ENCODE measurements at regions not wholly inside any gene's neighbourhood (a gene's known extent, or its start where the extent isn't known, plus 50 kb on each side); places are given as distances from the start of the nearest gene placed in this dataset.

DNA sequence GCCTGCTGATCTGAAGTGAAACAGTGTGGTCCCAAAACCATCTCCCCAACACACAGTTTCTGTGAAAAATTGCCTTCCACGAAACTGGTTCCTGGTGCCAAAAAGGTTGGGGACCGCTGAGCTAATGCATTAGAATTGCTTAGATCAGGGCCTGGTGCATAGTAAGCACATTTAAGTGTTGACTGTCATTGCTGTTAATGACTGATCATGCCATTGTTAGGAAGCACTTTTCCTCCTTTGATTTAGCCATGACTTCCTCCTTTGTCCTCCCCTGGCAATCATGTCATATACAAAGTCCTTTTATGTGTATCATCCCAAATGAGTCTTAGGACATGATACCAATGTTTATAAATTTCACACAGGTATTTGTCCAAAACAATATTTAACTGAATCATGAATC lies 81.5 kb upstream of the ATP11B start:
- H3K27ac ChIP-seq = no peak overlapping the region
- no peak overlapping the region for H3K4me3 ChIP-seq

DNA sequence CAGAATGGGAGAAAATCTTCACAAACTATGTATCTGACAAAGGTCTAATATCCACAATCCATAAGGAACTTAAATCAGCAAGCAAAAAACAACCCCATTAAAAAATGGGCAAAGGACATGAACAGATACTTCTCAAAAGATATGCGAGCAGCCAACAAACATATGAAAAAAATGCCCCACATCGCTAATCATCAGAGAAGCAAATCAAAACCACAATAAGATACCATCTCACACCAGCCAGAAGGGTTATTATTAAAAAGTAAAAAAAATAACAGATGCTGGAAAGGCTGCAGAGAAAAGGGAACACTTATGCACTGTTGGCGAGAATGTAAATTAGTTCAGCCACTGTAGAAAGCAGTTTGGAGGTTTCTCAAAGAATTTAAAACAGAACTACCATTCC lies 80.2 kb upstream of the ATP11B start:
- Histone ChIP-seq H3K27ac (no peak overlapping the region), H3K4me3 (no peak overlapping the region)

DNA sequence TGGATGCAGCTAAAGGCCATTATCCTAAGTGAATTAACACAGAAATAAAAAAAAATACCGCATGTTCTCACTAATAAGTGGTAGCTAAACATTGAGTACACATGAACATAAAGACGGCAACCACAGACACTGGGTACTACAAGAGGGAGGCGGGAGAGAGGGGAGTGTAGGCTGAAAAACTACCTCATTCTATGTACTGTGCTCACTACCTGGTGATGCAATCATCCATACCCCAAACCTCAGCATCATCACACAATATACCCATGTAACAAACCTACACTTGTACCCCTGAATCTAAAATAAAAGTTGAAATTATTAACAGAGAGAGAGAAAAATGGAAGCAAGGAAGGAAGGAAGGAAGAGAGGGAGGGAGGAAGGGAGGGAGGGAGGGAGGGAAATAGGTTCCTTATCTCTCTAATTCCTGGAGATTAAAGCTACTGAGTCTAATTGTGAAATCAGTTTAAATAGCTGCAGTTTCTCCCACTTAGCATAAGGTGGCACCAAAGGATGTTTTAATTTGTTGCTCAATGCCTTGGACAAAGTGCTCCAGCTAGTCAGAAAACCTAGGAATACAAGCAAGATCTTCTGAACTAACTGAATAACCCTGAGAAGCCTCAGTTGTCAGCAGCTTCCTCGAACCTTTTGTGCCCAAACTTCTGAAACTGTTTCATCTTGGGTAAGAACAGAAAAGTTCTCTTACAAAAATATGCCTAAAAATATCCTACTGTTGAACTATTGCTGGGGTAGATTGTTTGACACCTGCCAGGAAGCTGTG lies 79.4 kb upstream of the ATP11B start:
- H3K27ac ChIP-seq = no peak overlapping the region

DNA sequence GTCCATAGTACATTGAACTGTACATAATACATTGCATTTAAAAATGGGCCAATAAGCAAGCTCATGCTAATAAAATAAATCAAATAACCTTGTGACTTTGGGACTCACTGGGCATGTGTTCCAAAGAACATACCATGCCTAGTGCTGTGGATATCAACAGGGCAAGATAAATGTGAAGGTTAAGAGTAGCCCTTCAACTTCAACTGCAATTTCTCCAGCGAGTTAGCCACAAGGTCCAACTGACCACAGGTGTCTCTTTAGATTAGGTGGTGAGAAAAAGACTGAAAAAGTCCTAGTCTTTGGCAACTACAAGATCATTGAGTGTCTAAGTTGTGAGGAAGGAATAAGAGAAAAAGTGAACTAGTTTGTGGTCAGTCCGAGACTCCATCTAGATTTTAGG lies 78.3 kb upstream of the ATP11B start:
- H3K27ac ChIP-seq = no peak overlapping the region
- no peak overlapping the region for H3K4me3 ChIP-seq

More for the DNA sequence above, 79.4 kb upstream of the ATP11B start:
- H3K4me3 ChIP-seq = no peak overlapping the region

DNA sequence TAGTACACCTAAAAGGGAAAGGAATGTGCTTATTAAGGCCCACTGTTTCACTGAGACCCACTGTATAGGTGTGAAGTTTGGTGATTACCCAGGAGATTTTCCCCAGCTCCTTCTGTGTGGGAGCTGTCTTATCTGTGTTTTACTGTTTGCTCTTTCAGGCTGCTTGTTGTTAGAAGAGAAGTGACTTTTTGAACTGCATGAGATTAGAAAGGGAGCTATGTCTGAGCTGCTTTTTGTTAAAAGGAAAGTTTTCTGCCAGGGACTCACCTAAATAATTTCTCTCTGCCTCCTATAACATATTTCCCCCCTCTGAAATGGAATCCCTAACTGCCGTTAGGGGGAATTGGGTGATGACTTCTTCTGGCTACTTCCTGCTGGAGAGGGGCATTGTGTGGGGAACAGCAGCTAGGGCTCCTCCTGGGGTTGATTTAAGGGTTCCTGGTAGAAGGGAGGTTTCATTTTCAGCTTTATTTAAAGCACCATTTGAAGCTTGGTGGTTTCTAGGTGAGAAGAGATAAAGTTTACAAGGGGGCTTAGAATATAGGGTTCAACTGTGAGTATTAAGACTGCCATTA lies 77.1 kb upstream of the ATP11B start:
- H3K4me3 ChIP-seq = no peak overlapping the region
- H3K27ac ChIP-seq = no peak overlapping the region

DNA sequence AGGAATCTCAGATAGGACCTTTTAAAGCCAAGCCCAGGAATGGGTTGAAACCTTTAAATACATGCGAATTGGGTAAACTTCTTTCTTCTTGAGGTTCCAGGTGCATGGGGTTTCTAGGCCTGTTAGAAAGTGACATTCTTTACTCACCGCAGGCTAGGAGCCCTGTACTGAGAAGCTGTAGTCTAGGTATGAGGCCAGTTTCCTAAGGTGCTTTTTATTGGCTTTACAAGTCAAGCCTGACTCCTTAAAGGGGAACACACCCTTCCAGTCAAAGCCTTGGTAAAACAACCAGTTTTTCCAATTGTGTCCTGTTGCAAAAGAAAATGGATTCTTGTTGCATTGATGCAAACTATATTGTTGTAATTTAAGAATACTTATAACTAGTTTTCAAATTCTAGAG lies 76.1 kb upstream of the ATP11B start:
- no peak overlapping the region for H3K27ac ChIP-seq
- H3K4me3 ChIP-seq = no peak overlapping the region

DNA sequence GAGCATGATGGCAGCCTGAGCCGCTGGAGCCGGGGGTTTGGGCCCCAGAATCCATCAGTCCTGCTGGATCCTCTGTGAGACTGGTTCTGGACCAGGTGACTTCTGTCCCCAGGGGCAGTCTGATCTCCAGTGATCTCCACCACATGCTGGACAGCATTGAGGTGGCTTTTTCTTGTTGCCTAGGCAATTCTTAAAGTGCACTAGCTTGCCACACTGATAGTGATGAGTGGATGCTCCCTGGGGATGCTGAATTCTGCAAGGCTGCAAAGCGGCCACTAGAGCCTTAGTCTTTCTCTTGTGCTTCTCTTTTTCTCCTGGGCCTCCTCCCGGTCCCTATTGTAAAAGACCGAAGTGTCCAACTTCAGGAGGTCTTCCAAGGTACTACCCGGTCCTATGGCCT lies 70.4 kb upstream of the ATP11B start:
- Histone ChIP-seq H3K4me3 (no peak overlapping the region), H3K27ac (no peak overlapping the region)

DNA sequence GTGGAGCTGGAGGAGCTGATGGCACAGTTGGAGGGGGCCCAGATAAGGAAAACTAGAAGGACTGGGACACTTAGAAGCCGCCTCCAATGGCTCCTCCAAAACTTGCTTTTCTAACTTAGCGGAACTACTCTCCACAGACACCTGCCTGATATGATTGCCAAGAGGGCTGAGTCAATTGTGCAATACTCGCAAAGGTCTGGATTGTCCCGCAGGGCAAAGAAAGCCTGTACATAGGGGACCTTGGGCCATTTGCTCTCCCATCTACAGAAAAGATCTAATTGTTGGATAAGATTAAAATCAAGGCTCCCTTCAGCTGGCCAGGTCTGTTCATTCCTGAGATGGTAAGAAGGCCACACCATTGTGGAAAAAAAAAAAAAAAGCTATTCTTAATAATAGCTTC lies 69.7 kb upstream of the ATP11B start:
- Histone ChIP-seq H3K27ac (no peak overlapping the region), H3K4me3 (no peak overlapping the region)

DNA sequence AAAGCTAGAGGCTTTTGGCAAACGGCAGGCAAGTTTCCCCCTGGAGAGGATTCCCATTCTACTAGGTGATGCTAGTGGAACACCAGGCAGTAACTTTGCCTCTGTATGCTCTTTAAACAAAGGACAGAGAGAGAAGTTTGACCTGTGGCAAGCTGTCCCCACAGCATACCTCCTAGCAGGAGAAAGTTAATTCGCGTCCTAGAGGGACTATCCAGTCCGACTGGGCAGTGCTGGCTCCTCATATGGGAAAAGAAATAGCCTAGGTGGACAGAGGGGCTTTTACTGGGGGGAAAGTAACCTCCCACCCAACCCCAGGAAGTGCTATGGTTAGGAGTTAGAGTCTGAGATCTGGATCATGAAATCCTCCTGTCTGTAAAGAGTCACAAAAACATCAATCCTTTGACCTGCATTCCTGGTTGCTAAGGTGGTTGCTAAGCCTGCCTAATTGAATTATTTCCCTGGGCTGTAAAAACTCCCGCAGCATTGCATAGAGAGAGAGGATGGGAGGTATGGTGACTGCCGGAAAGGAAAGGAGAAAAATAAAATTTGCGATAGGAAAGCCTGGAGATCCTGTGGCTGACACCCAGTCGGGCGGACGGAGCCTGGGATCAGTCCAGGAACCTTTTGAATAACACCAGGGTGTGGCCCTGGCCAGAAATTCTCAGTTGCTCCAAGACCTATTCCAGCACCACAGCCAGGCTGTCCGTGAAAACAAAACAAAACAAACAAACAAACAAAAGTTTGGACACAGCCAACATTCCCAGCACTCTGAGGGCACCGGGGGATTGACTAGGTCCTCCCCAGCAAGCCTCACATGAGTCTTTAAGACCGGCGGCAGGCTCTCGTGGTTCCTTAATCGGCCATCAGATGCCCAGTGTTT lies 67.7 kb upstream of the ATP11B start:
- Histone ChIP-seq H3K27ac (no peak overlapping the region), H3K4me3 (no peak overlapping the region)

DNA sequence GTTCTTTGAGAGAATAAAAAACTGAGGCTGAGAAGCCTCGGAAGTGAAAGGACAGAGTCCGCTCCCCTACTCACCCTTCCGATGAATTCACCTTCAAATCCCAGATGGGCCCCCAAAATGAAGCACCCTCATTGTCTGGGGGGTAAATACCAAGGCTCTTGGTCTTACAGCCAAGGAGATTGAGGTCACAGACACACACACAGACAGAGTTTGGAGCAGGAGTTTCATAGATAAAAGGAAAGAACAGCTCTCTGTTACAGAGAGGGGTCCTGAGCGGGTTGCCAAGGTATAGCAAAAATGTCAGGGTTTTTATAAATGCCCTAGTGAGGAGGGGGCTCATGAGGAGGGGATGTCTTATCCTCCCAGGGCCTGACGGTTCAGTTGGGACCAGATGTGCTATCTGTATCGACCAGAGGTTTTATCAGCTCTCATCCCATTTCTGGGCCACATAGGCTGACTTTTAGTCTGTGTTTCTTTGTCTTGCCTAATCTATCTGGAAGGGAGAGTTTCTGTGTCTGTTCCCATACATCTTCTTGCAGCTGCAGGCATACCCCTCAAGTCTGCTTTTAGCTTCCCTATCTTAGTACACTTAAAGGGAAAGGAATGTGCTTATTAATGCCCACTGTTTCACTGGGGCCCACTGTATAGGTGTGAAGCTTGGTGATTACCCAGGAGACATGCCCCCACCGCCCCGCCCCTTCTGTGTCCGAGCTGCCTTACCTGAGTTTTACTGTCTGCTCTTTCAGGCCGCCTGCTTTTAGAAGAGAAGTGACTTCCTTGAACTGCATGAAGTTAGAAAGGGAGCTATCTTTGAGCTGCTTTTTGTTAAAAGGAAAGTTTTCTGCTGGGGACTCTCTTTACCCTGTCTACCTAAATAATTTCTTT lies 66.8 kb upstream of the ATP11B start:
- Histone ChIP-seq H3K4me3 (no peak overlapping the region), H3K27ac (no peak overlapping the region)

DNA sequence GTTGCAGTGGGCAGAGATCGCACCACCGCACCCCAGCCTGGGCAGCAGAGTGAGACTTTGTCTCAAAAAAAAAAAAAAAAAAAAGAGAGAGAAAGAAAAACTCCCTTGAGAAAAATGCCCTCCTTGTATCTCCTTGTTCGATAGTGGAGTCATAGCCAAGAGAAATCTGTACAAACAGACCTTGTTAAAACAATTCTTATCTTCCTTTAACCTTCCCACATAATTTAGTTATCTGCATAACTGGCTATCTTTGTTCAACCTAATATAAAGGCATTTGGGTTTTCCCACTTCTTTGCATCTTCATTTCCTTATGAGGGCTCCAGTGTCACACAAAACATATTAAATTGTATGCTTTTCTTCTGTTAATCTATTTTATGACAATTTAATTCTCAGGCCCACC lies 65.1 kb upstream of the ATP11B start:
- no peak overlapping the region for H3K4me3 ChIP-seq

DNA sequence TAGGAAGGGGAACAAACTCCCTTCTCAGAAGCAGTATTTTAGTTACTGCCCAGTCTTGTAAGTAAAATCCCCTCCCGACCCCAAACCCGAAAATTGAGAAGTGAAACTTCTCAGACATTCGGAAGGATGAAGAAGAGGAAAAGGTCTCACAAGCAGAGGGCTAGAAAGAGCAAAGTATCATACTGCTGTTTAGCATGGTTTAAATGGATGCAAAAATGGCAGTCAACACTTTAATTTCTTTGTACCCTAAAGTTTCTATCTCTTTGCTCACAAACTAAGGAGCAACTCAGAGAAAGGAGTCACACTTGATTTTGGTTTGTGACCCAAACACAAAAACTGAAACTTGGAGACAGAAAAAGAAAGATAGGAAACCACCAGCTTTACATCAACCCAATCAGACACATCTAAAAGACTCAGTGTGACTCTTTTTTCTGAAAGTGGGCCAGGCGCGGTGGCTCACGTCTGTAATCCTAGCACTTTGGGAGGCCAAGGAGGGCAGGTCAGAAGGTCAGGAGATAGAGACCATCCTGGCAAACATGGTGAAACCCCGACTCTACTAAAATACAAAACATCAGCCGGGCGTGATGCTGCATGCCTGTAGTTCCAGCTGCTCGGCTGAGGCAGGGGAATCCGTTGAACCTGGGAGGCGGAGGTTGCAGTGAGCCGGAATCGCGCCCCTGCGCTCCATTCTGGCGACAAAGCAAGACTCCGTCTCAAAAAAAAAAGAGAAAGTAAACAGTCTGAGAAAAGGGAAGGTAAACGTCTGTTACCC lies 63.2 kb upstream of the ATP11B start:
- H3K4me3 ChIP-seq = no peak overlapping the region
- H3K27ac ChIP-seq = no peak overlapping the region

More for the DNA sequence above, 65.1 kb upstream of the ATP11B start:
- no peak overlapping the region for H3K27ac ChIP-seq

DNA sequence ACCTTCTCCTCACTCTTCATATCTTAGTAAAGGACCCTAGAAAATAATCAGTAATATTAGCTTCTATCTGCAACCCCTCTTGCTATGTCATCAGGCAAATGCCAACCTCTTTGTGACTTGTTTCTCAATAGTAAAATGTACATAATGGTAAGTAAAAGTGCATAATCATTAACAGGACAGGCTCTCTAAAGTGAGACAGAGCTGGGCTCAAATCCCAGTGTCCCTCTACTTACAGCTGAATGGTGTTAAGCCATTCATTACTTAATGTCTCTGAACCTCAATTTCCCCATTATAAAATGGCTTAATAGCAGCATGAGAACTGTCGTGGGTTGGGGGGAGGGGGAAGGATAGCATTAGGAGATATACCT lies 62.6 kb upstream of the ATP11B start:
- H3K27ac ChIP-seq = no peak overlapping the region
- no peak overlapping the region for H3K4me3 ChIP-seq

DNA sequence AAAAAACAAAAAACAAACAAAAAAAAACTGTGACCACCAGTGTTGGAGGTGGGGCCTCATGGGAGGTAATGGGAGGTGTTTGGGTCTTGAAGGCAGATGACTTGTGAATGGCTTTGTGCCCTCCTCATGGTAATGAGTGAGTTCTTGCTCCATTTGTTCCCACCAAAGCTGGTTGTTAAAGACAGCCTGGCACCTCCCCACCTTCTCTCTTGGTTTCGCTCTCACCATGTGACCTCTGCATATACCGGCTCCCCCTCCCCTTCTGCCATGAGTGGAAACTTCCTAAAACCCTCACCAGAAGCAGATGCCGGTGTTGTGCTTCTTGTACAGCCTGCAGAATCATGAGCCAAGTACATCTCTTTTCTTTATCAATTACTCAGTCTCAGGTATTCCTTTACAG lies 61.5 kb upstream of the ATP11B start:
- no peak overlapping the region for H3K27ac ChIP-seq
- H3K4me3 ChIP-seq = no peak overlapping the region

DNA sequence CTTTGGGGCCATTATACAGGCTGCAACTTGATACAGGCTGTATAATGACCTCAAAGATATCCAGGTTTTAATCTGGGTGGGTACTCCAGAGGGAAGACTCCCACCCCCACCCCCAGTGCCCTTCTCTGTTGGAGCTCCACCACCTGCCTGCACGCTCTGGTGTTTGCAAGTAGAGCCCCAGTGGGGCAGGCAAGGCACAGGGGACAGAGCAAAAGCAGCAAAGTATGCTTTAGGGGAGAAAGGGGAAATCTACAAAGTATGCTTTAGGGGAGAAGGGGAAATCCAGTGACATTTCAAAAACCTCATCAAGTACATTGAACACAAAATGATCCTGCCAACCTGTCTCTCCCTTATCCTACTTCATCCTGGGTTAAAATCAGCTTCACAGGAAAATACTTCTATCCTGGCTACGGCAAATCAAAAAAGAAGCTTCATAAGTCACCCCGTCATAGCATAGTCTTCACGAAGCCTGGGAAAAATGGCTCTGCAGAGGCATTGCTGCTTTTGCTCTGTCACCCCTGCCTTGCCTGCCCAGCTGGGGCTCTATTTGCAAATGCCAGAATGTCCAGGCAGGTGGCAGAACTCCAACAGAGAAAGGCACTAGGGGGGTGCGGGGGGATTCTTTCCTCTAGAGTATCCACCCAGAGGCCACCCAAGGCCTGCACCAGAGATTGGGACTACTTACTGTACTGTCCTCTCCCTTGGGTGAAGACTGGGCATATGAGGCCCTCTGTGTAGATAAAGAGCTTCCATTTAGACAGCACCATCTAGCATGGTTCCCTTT lies 60.9 kb upstream of the ATP11B start:
- Histone ChIP-seq H3K4me3 (no peak overlapping the region), H3K27ac (no peak overlapping the region)

DNA sequence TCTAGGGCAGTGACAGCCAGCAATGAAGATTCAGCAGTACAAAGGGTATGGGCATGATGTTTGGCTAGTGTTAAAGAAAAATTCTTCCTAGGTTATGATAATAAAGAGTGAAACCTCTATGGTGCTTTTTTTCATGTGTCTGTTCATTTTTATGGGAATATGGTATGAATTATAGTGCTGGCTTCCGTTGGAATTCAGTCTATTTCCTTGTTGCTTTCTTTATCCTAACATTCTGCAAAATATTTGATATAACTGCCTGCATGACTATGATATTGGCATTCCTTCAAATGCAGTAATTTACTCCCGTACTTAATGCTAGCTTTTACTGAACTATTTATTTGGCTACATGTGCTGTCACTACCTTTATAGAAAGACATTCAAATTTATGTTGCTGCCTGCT lies 57.6 kb upstream of the ATP11B start:
- no peak overlapping the region for H3K27ac ChIP-seq
- no peak overlapping the region for H3K4me3 ChIP-seq

DNA sequence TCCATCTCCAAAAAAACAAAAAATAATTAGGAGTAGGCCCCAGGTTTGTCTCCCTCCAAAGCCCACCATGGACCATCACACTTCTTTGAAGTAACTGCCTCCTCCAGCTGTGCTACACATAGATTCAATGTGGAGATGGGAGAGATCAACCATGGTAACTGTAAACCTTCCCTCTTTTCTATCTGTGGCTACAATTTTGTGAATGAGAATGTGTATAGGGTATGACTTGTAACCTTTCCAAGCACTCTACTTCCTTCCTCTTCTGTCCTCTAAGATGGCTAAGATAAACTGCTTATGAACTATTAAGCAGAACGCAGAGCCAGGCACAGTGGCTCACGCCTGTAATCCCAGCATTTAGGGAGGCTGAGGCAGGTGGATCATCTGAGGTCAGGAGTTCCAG lies 55.5 kb upstream of the ATP11B start:
- Histone ChIP-seq H3K27ac (peak overlapping the region in 1 of 21 experiments; percentile 79), H3K4me3 (no peak overlapping the region)
